ENCODE measurements at regions not wholly inside any gene's neighbourhood (a gene's known extent, or its start where the extent isn't known, plus 50 kb on each side); places are given as distances from the start of the nearest gene placed in this dataset.

DNA sequence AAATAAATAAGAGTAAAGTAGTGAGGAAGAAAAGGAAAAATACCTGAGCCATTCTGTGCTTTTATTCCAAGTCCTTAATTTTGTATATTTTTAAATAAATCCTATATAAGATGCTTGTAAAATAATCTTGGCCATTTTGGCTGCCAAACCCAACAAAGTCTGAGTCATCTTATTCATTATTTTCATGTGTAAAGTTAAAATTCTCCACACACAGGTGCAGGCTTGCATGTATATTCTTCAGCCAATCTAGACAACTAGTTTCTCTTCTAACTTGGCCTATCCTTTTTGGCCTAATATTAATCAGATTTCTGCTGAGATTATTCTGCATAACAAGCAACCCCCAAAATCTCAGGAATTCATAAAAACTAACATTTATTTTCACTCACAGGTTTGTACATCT lies 189.8 kb upstream of the ATP11B start:
- no peak for TF ChIP-seq EZH2phosphoT487 (IDR thresholded peaks at IDR 0.05; ENCODE audit: borderline replicate concordance, low read depth, low read length)
- TF ChIP-seq, protein P1, sequence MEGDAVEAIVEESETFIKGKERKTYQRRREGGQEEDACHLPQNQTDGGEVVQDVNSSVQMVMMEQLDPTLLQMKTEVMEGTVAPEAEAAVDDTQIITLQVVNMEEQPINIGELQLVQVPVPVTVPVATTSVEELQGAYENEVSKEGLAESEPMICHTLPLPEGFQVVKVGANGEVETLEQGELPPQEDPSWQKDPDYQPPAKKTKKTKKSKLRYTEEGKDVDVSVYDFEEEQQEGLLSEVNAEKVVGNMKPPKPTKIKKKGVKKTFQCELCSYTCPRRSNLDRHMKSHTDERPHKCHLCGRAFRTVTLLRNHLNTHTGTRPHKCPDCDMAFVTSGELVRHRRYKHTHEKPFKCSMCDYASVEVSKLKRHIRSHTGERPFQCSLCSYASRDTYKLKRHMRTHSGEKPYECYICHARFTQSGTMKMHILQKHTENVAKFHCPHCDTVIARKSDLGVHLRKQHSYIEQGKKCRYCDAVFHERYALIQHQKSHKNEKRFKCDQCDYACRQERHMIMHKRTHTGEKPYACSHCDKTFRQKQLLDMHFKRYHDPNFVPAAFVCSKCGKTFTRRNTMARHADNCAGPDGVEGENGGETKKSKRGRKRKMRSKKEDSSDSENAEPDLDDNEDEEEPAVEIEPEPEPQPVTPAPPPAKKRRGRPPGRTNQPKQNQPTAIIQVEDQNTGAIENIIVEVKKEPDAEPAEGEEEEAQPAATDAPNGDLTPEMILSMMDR (conservative IDR thresholded peaks at IDR 0.05; ENCODE audit: low read length): no peak
